ENCODE measurements at regions not wholly inside any gene's neighbourhood (a gene's known extent, or its start where the extent isn't known, plus 50 kb on each side); places are given as distances from the start of the nearest gene placed in this dataset.

- no peak for DNase-seq (ENCODE audit: low read depth in 2 of 2)
Observed at GRCh38 chr2:128720080-128721022, 401.7 kb upstream of the HS6ST1 start.

GRCh38 chr2:128721096-128721495, 402.4 kb upstream of the HS6ST1 start:
- no peak for DNase-seq (ENCODE audit: low read depth in 2 of 2)

- no peak for DNase-seq (ENCODE audit: low read depth in 2 of 2)
Observed at GRCh38 chr2:128722489-128722888, 403.8 kb upstream of the HS6ST1 start.

- DNase-seq (ENCODE audit: low read depth in 2 of 2): no peak
Observed at GRCh38 chr2:128724547-128724946, 405.9 kb upstream of the HS6ST1 start.

- DNase-seq (ENCODE audit: low read depth in 2 of 2): no peak
Observed at GRCh38 chr2:128724972-128725371, 406.3 kb upstream of the HS6ST1 start.

GRCh38 chr2:128726236-128726635, 407.6 kb upstream of the HS6ST1 start:
- DNase-seq (ENCODE audit: low read depth in 2 of 2): no peak

GRCh38 chr2:128726911-128727310, 408.2 kb upstream of the HS6ST1 start:
- no peak for DNase-seq (ENCODE audit: low read depth in 2 of 2)

- DNase-seq (ENCODE audit: low read depth in 2 of 2): no peak
Observed at GRCh38 chr2:128727404-128727803, 408.7 kb upstream of the HS6ST1 start.

- DNase-seq (ENCODE audit: low read depth in 2 of 2): no peak
Observed at GRCh38 chr2:128727914-128728313, 409.2 kb upstream of the HS6ST1 start.

- DNase-seq (ENCODE audit: low read depth in 2 of 2): no peak
Observed at GRCh38 chr2:128729051-128729450, 410.4 kb upstream of the HS6ST1 start.

- DNase-seq (ENCODE audit: low read depth in 2 of 2): no peak
Observed at GRCh38 chr2:128731994-128732650, 413.5 kb upstream of the HS6ST1 start.

GRCh38 chr2:128732976-128733431, 414.3 kb upstream of the HS6ST1 start:
- no peak for DNase-seq (ENCODE audit: low read depth in 2 of 2)

GRCh38 chr2:128733450-128733849, 414.8 kb upstream of the HS6ST1 start:
- DNase-seq (ENCODE audit: low read depth in 2 of 2): no peak

GRCh38 chr2:128734521-128735295, 416.0 kb upstream of the HS6ST1 start:
- DNase-seq (ENCODE audit: low read depth in 2 of 2): no peak

- DNase-seq (ENCODE audit: low read depth in 2 of 2): no peak
Observed at GRCh38 chr2:128735296-128735960, 416.8 kb upstream of the HS6ST1 start.

- DNase-seq (ENCODE audit: low read depth in 2 of 2): no peak
Observed at GRCh38 chr2:128736046-128736688, 417.5 kb upstream of the HS6ST1 start.

GRCh38 chr2:128736689-128737545, 418.2 kb upstream of the HS6ST1 start:
- peak; percentile 12 to 47 for DNase-seq (ENCODE audit: low read depth in 2 of 2)

- DNase-seq (ENCODE audit: low read depth in 2 of 2): no peak
Observed at GRCh38 chr2:128737546-128737826, 418.8 kb upstream of the HS6ST1 start.

- DNase-seq (ENCODE audit: low read depth in 2 of 2): no peak
Observed at GRCh38 chr2:128738446-128739110, 419.9 kb upstream of the HS6ST1 start.

- no peak for DNase-seq (ENCODE audit: low read depth in 2 of 2)
Observed at GRCh38 chr2:128742467-128742866, 423.8 kb upstream of the HS6ST1 start.
